ENCODE measurements at regions not wholly inside any gene's neighbourhood (a gene's known extent, or its start where the extent isn't known, plus 50 kb on each side); places are given as distances from the start of the nearest gene placed in this dataset.

GRCh38 chr14:43001731-43002130, 1395.1 kb downstream of the LRFN5 start:
- TF ChIP-seq CTCF (IDR thresholded peaks at IDR 0.05) (no peak), NFIC (IDR thresholded peaks at IDR 0.05; ENCODE audit: borderline replicate concordance) (no peak), NRF1 (IDR thresholded peaks at IDR 0.05; ENCODE audit: low read depth, low read length) (no peak)

Measured in SK-N-SH (cell line).